ENCODE measurements at regions not wholly inside any gene's neighbourhood (a gene's known extent, or its start where the extent isn't known, plus 50 kb on each side); places are given as distances from the start of the nearest gene placed in this dataset.
A peak's percentile ranks its signal among the peaks of the same experiment; 100 is the strongest.

DNA sequence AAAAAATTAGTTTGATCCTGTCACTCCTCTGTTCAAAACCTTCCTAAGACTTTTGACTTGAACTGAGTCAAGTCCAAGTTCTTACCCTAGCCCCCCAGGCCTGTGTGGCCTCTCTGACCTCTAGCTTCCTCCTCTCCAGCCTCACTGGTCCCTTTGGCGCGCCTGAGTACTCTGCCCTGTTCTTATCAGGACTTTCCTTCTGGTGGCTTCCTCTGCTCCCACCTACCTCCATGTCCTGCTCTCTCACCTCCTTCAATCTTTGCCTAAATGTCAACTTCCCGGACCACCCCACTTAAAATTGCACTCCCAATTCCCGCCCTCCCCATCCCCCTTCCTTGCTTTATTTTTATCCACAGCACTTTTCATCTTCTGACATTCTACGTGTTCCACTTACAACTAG lies 526.1 kb upstream of the KLF4 start:
- no peak for DNase-seq

DNA sequence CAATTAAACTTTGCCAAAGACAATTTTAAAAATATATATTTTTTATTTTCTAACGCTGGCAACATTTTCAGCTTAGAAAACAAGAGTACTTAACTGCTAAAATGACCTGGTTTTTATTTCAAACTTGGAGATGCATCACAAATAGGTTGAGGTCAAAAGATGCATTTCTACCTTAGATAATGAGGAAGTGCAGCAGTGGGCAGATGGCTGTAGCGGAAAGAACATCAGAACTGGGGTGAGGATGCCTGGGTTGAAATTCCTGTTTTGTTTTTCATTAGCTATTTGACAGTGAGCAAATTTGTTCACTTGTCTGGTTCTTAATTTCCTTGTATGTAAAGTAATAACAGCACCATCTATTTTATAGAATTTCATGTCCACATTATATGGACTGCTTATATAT lies 524.8 kb upstream of the KLF4 start:
- DNase-seq = no peak

DNA sequence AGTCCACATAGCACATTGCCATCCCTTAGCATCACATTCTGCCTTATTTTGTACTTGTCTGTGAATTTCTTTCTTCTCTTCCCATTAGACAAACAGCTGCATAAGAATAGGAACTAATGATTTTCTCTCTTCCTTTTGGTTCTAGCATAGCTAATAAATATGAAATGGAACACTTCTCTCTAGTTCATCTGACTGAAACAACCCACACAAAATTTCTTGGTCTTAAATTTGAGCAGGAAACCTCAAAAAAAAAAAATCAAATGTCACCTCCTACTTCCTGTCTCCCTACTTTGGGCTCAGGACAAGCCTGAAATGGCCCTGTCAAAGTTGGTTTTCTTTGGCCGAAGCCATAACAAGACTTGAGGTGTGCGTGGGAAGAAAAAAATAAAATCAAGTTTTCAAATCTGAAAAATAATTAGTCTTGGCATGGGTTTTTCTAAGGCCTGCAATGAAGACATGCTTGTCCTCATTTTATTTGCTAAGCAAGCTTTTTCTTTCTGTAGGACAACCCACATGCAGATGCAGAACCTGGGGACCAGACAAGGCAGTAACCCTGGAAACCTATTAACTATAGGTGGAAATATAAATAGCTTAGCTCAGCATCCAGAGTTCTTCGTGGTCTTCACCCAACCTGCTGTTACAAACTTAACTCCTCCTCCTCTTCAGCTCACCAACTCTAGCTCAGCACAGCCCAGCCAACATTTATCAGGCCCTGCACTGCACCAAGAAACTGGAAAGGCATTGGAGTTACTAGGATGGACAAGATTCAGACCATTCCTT lies 523.5 kb upstream of the KLF4 start:
- DNase-seq = no peak

DNA sequence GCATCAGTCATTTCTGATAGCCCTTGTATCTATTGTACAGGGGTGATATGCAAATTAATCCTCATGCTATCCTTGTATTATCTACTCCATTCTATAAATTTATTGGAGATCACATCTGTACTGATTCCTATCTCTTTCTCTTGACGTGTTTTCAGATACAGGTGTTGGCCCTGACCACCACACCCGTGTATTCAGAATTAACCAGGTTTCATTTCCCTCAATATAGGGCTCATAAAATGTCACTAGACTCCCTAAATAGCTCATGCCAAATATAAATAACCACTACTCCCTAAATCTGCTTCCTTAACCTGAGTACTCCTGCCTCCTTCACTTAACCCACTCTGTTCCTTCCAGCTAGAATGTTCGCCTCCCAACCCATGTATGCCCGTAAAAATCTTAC lies 522.8 kb upstream of the KLF4 start:
- DNase-seq = no peak

DNA sequence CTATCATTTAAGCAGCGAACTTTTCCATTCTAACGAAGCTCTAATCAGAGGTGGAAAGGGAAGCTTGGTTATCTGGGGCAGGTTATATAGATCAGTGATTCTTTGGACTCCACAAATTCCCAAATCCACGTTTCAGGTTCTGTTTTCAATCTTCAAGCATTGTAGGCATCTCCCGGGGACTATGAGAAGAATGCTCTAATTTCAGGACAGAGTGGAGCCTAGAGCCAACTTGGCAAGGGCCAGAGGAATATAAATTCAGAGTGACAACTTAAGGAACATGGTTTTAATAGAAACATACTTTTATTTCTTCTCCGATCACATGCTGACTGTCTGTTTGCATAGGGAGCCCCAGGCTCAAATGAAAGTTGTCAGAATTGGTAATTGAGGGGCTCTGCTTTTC lies 514.0 kb upstream of the KLF4 start:
- no peak for DNase-seq

DNA sequence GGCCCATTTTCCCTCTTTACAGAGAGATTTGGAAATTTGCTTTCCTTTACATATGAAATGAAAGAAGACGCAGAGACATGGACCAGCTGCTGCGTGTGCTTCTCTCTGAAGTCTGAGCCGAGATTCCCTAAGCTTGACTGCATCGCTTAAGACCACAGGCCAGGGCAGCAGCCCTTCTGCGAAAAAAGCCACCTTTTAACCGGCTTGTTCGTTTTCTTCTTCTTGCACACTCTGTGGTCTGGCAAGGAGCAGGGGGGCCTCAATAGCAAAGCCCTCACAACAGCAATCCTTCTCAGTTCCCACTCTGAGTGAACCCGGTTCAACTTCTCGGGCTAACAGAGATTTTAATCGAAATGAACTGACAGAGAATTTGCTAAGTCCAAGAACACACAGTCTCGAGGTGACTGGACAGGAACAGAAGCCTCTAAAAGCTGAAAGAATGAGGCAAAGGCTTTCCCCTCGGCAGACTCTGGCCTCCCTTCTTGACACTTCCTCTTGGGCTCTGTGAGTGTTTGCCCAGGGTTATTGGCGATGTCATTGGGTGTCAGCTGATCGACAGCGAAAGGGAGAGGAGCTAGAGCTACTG lies 512.9 kb upstream of the KLF4 start:
- DNase-seq = peak; percentile 67

DNA sequence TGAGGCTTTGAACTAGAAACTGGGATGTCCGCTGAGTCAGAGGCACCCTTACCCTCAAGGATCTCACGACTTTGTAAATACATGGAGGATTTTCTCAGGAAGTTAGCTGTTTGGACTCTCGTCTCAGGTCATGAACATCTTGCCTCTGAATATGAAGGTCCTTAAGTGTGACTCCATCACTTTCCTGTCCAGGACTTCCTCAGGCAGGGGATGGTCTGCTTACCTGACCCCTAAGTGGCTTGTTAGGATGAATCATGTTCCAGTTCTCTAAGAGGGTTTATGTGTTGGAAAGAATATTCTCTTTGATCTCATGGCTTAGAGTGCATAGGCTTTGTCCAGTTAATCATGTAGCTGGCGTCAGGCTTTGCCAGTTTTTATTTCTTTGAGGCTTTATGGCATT lies 511.7 kb upstream of the KLF4 start:
- no peak for DNase-seq

DNA sequence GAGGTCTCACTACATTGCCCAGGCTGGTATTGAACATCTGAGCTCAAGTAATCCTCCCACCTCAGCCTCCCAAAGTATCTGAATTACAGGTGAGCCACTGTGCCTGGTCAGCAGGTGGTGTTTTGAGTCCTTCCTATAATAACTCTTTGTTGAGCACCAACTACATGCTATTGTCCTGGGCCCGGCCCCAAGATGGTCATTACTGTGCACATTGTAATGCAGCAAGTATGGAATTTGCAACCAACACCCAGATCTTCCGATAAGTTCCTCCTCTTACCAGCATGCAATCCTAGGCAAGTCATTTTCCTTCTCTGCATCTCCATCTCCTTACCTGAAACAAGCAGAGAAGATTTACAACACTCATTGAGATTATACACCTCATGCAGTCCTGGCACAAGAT lies 510.3 kb upstream of the KLF4 start:
- DNase-seq = no peak

DNA sequence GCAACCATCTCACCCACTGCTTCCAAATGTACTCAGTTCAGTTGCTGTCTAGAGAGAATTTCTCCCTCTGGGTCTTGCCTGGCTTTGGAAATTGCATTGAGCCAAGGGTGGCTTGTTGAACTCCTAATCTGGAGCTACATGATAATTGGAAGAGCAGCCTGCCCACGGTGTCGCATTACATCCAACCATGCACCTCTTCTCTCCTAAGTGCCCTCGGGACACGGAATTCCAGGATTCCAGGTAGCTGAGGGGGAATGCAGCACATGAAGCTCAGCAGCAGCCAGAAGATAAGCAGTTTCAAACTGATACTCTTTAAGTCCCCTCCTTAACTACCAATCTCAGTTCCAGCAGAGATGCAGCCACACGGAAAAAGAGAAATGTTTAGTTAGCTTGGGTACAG lies 509.4 kb upstream of the KLF4 start:
- DNase-seq = no peak

DNA sequence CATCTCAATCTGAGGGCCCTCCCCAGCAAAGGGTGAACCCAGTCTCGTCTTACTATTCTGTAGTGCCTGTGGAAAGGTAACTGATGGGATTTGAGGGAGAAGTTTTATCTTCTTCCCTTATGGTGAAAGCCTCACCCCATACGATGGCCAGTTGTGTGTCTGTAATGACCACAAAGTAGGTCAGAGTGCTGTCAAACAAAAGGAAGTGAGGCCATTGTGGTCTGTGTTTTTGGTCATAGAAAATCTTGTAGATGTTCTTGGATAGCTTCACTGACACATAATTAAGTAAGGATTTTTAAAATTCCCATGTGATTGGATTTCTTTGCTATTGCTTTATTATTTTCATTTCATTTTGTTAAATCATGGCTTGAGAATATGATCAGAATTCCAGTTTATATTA lies 505.1 kb upstream of the KLF4 start:
- DNase-seq = no peak

DNA sequence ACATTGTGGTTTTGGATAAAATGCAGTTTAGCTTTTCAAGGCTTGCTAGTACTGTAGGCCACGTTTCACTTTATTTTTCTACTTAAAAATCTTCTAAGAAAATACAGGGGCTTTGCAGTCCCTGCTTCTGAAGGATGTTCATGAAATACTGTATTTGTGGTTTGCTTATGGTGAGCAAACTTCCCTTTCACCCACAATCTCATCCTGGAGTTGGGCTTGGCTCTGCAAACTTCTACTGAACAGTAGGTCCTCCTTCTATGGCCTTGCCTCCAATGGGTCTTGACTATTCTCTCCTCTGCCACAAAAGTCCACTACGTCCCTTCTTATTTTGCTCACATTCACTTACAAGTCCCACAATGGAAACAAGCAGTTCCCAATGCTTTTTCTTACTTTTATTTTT lies 502.7 kb upstream of the KLF4 start:
- DNase-seq = no peak

DNA sequence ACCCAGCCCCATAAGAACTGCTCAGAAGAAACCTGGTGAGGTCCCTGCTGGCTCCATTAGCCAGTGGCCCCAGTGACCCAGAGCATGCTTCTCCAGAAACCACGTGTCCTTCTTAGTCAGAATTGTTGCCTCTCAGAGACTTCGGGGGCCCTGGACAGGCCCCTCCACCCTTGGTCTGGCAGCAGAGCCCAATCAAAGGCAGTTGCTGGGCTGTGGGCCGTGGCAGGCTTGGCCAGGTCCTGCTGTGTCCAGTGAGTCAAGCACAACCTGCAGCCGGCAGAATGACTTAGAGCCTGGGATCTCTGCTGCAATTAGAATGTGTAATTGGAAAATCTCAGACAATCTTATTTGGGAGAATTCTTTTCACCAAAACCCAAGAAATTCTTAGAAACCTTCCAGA lies 502.0 kb upstream of the KLF4 start:
- DNase-seq = no peak

DNA sequence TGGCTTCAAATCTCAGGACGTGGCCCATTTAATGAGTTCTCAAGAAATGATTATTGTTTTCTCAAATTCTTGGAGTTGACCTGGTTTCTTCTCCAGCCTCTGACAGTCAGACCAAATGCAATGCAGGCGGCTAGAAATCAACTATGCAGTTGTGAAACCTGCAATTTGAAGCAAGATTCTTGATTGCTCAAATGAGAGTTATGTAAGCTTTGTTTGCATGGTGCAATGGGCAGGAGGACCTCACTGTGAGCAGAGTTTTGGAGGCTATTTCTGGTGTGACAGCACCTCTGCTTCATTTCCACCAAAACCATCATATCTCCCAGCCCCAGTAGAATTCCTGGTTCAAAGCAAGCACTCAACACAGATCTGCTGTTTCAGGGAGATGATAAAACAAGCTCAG lies 500.0 kb upstream of the KLF4 start:
- DNase-seq = no peak

DNA sequence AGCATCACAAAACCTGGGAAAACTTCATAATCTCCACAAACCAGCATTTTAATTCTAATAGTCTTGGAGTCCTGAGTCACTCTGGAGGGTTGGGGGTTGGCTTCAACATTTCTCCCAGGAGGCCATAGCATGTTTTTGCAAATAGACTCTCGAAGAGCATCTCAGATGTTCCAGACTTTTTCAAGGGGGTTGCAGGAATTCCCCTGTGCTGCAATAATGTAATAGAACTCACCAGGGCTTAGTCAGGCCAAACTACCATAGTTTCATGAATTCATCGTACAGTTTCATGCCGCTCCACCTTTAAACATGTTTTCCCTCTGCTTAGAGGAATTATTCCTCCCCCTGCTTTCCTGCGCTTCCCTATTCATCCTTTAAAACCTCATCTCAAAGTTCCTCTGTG lies 499.5 kb upstream of the KLF4 start:
- no peak for DNase-seq

DNA sequence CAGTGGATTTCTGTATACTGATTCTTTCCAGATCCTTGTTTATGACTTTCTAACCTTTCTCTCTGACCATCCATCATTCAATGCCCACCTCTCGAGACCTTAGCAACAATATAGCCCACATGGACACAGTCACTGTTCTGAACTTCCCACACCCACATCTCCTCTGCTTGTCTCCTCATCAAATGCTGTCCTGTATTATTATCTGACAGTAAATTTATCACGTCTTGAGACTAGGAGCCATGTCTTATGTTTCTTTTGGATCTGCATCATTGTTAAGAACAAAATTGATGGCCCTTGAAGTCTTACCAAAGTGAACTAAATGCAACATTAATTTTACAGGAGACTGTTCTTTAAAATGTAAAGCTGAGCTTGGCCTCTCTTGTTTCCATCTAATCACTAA lies 495.4 kb upstream of the KLF4 start:
- DNase-seq = no peak

DNA sequence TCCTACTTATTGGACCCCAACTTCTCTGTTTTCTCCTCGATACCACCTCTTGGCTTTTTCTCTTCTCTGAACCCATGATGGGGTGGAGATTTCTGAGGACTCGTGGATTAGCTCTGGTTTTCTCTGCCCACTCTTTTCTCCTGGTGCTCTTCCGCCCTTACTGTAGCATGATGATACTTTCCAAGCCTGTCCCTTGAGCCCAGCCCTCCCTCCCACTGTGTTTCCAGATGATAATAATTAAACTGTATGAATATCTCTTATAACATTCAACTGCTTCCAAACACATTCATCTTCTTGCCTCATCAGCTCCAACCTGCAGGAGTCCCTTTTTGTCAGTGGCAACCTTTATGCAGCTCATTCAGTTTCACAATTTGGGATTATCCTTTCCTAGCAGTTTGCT lies 494.2 kb upstream of the KLF4 start:
- no peak for DNase-seq

DNA sequence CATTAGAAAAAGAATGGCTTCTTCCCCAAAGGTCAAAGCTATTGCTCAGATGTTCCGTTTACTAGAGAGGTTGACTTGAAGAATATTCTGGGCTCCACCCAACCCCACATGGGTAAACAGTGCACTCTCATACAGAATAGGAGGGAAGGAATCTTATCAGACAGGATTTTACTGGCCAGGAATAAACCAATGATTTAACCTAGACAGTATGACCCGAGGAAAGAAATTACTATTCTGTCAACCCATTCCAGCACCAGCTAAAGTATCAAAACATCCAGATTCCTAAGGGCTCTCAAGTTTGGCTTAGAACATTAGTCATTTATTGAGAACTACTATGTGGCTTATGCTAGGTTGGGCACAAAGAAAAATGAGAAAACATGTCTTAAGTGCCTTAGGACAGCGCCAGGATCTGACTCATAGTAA lies 493.6 kb upstream of the KLF4 start:
- DNase-seq = no peak

DNA sequence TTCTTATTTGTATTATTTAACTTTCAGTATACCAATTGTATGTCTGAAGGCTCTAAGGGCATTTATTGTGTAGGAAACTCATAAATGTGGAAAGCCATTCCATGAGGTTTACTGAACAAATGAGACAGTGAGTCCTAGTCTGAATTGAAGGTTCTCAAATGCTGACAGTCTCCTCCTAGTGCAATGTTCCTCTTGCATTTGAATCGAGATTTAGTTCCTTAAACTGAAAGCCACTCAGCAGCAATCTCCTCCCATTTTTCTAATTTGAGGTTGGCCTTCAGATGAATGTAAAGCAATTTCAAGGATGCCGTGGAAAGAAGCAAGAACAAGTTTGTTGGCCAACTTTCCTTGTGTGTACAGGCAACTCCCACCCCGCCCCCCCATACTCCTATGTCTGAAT lies 493.2 kb upstream of the KLF4 start:
- no peak for DNase-seq

DNA sequence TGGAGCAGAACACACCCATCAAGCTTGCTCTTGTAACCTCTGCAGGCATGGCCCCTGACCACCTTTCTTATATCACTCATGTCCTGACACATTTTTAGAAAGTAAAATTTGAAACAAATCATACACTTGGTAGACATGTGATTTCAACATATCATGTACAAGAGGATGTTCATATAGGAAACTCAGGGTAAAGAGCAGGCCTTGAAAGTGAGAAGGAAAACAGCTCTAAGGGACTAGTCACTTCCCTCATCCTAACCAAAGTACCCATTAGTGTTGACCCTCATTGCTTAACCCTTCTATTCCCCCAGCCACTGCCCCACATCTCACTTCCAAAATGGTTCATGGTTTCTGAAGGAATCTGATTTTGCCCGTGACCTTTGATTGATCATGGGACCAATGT lies 492.4 kb upstream of the KLF4 start:
- DNase-seq = no peak

DNA sequence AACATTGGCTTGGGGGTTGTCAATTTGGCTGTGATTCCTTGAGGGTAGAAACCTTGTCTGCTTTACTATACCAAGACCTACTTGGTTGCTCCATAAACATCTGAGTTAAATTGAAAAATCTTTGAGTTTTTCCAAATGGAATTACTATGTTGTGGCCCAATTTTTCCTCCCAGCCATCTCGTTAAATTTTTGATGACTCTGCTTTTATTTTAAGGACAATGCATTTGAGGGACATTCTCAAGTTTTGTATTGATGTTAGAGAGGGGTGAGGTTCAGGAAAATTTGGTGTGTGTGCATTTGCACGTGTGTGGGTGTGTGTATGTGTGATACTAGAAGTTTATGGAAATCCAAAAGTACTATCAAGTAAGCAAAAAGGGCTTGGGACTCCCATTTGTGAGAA lies 491.4 kb upstream of the KLF4 start:
- no peak for DNase-seq

DNA sequence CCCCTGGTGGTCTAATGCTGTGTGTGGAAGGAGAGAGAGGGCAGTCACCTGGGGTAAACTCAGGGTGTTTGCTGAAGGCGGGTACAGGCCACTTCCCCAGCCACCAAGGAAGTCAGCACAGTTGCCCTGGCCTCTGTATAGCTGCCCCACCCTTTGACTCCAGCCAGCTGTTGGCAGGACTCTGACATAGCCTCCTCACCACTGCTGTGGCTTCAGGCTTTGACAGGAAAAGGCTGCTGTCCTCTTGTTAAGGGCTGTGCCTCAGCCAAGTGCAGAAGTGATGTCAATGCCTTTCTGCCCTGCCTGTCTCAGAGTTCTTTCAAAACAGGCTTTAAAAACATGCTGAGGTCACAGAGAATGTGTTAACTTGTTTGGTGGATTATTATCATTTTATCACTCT lies 487.2 kb upstream of the KLF4 start:
- no peak for DNase-seq

DNA sequence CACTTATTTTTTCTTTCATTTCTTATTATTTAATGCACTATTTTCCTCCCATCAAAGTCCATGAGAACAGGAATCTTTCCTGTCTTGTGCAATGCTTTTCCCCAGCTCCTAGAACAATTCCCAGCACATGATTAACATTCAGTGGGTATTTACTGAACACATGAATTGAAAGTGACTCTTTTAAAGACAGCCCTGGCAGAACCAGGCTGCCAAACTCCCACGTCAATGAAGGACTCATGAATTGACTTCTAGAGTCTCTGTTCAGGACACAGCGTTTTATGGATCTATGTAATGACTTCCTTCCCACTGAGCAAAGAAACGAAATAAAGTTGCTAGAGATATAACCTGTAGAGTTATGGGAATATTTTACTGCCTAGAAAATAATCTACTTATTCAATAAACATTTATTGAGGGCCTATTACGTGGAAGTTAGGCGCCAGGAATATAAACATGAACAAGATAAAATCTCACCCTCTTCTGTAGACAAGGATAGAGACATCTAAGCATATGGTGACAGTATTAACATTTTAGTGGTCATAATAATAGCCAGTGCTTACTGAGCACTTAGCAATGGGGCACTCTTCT lies 485.9 kb upstream of the KLF4 start:
- no peak for DNase-seq

DNA sequence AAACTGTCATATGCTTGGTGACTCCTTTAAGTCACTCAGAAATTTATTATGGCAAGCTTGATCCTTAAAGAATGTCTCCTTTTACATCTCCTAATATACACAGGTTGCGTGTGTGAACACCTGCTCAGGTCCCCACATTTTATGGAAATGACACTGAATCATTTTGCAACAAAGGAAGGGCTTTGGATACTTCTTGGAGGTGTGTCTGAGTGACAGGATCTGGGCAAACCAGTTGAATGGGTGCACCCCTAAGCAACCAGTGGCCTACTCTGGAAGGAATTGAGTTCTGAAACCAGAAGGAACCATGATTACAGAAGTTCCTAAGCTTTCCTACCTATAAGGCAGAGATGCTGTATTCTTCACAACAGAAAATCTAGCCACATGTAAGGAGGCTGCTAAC lies 483.9 kb upstream of the KLF4 start:
- no peak for DNase-seq

DNA sequence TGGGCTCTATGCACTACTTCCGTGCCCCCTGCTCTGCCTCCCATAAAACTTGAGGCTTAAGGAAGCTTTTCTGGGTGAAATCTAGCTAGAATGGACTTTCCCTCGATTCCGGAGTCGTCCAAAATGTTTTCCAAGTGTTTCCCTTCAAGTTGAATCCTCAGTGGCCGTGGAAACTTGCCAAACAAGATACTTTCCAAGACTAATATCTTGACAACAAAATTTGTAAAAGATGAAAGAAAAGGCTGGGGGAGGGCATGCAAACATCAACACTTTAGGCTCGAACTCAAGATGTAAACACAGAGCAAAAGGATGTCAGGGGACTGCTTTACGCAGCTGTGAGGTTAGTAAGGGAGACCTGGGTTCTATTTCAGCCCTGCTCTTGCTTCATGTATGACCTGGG lies 482.8 kb upstream of the KLF4 start:
- no peak for DNase-seq

DNA sequence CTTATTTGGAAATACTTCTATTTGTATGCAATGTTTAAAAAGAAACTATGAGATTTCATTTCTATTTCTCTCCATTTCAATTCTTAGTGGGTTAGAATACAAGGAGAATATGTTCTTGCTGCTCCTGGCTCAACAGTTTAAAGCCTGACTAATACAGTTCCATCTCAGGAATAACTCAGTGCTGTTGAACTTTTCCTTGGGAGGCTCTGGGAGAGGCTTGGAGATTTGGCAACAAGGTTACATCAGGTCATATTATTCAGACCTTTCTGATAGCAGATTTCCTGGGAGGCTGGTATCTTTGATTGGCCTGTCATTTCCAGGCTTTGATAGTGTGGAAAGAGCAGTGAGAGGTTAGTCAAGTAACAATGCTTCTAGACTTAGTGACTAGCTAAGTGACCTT lies 481.7 kb upstream of the KLF4 start:
- DNase-seq = no peak
